GM12873 (cell line): ENCODE measurements at regions not wholly inside any gene's neighbourhood (a gene's known extent, or its start where the extent isn't known, plus 50 kb on each side); places are given as distances from the start of the nearest gene placed in this dataset.

Experiments
- CTCF ChIP-seq: IDR thresholded peaks from 2 replicates; pipeline ENCODE4 v1.5.1; 2012; ENCODE audit warnings: low read depth, mild to moderate bottlenecking, moderate library complexity, low read length, control low read depth; ENCODE audit not compliant: insufficient read depth; ENCODE audit errors: missing control alignments

- TF ChIP-seq CTCF: no peak
Observed at GRCh38 chr22:48567213-48567975, 1260.3 kb downstream of the BRD1 start.

- no peak for TF ChIP-seq CTCF
Observed at GRCh38 chr22:48566741-48567140, 1260.9 kb downstream of the BRD1 start.

GRCh38 chr22:48565901-48566501, 1261.7 kb downstream of the BRD1 start:
- TF ChIP-seq CTCF: no peak

- no peak for TF ChIP-seq CTCF
Observed at GRCh38 chr22:48564995-48565394, 1262.7 kb downstream of the BRD1 start.

GRCh38 chr22:48563966-48564330, 1263.7 kb downstream of the BRD1 start:
- TF ChIP-seq CTCF: no peak

- TF ChIP-seq CTCF: no peak
Observed at GRCh38 chr22:48563118-48563965, 1264.3 kb downstream of the BRD1 start.

- no peak for TF ChIP-seq CTCF
Observed at GRCh38 chr22:48561676-48562075, 1266.0 kb downstream of the BRD1 start.
